Fibroblast of lung (primary cell): ENCODE measurements at regions not wholly inside any gene's neighbourhood (a gene's known extent, or its start where the extent isn't known, plus 50 kb on each side); places are given as distances from the start of the nearest gene placed in this dataset.

Experiments
- CTCF ChIP-seq, 2 donors: IDR thresholded peaks in 1 of 2; conservative IDR thresholded peaks in 1 of 2; 1 replicate in 1 of 2; 2 replicates in 1 of 2; pipeline ENCODE4 v1.5.1; 2011 to 2012; ENCODE audit warnings: low read length in 2 of 2, control low read depth in 1 of 2, inconsistent platforms in 1 of 2, low read depth in 1 of 2, mild to moderate bottlenecking in 1 of 2
- EZH2 ChIP-seq: IDR thresholded peaks from 2 replicates; pipeline ENCODE4 v1.5.1; 2012; ENCODE audit warnings: low read length, control low read depth, mild to moderate bottlenecking; ENCODE audit errors: missing control alignments

DNA sequence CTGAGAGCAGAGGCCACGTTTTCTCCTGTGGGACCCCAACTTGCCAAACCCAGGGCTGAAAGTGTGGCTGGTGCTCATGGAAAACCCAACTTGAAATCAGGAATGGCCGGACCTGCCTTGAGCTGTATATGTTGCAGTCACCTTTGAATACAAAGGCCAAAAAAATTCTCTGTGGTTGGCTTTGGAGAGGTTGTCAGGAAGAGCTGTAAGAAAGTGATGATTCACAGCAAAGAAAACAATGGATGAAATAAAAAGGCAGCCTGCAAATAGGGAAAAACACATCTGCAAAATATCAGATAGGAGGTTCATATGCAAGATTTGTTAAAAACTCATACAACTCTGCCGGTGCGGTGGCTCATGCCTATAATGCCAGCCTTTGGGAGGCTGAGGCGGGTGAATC is 715.8 kb downstream of the UQCRFS1 start:
- no peak for TF ChIP-seq EZH2
- TF ChIP-seq CTCF (conservative IDR thresholded peaks at IDR 0.05 in 1 of 2, IDR thresholded peaks at IDR 0.05 in 1 of 2; ENCODE audit: low read depth in 1 of 2, low read length in 2 of 2) = no peak
